ENCODE measurements at regions not wholly inside any gene's neighbourhood (a gene's known extent, or its start where the extent isn't known, plus 50 kb on each side); places are given as distances from the start of the nearest gene placed in this dataset.

DNA sequence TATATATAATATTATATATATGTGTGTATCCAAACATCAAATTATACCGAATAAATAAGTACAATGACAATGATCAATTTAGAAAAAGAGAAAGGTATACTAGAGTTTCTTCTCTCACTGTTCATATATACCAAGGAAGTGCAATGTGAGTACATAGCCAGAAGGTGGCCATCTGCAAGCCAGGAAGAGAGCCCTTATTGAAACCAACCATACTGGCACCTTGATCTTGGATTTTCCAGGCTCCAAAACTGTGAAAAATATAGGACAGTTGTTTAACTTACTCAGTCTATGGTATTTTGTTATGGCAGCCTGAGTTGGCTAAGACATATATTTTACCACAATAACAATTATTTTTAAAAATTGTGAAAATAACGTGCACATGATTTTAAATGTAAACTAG is 1490.2 kb upstream of the SLC39A10 start:
- TF ChIP-seq, protein P1, sequence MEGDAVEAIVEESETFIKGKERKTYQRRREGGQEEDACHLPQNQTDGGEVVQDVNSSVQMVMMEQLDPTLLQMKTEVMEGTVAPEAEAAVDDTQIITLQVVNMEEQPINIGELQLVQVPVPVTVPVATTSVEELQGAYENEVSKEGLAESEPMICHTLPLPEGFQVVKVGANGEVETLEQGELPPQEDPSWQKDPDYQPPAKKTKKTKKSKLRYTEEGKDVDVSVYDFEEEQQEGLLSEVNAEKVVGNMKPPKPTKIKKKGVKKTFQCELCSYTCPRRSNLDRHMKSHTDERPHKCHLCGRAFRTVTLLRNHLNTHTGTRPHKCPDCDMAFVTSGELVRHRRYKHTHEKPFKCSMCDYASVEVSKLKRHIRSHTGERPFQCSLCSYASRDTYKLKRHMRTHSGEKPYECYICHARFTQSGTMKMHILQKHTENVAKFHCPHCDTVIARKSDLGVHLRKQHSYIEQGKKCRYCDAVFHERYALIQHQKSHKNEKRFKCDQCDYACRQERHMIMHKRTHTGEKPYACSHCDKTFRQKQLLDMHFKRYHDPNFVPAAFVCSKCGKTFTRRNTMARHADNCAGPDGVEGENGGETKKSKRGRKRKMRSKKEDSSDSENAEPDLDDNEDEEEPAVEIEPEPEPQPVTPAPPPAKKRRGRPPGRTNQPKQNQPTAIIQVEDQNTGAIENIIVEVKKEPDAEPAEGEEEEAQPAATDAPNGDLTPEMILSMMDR (IDR thresholded peaks at IDR 0.05 in 4 of 5, conservative IDR thresholded peaks at IDR 0.05 in 1 of 5), result no peak
- no peak for TF ChIP-seq POLR2A (IDR thresholded peaks at IDR 0.05)
